ENCODE measurements at regions not wholly inside any gene's neighbourhood (a gene's known extent, or its start where the extent isn't known, plus 50 kb on each side); places are given as distances from the start of the nearest gene placed in this dataset.
"Not testable (repeated sequence)": the region's sequence is repeated elsewhere in the genome, so short reads cannot be mapped to it uniquely, and the experiment has no call there.

- no peaks in the 10 kb centered on the region for H3K27me3 ChIP-seq
- H3K9ac ChIP-seq, result no peak overlapping the region
- H3K27ac ChIP-seq, result no peak overlapping the region
- no peak overlapping the region for H3K4me3 ChIP-seq
- peaks cover 6 to 21% (median 11%) of the 10 kb centered on the region in 11 experiments; a peak in 19 of 22 replicates for H3K9me3 ChIP-seq (replicated peaks in 1 of 11)
- H3K4me1 ChIP-seq, result peaks cover 1 to 9% (median 8%) of the 10 kb centered on the region in 10 experiments; a peak in 19 of 20 replicates
- no peaks in the 10 kb centered on the region; a peak in 1 of 22 replicates for H4K20me1 ChIP-seq
- H3K36me3 ChIP-seq, result no peaks in the 10 kb centered on the region
- no peak for TF ChIP-seq Cebpa-rat (IDR thresholded peaks at IDR 0.05)
- no peak overlapping the region for H3K4me2 ChIP-seq
Measured at GRCh38 chr14:106522990-106523389, 996.6 kb downstream of the TMEM121 start.

DNA sequence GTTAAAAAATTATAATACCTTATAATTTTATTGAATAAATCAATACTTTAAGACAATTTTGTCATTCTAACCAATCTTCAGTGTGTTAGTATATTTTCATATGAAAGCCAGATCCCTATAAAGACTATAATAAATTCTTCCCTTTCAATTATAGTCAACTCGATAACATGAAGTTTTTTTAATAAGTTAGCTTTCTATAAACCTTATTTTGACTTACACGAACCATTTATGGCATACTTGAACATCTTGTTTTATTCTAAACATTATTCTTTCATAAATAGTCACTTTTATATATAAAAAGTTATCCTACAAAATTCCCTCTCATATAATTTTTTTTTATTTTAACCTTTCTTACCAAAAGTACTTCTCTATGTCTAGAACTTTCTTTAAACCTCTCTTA, 1002.3 kb downstream of the TMEM121 start:
- Histone ChIP-seq H3K9ac (no peak overlapping the region), H3K4me3 (no peak overlapping the region), H3K27ac (no peak overlapping the region), H3K4me1 (peaks cover 0 to 9% (median 0%) of the 10 kb centered on the region in 10 experiments; a peak in 2 of 20 replicates), H3K36me3 (no peaks in the 10 kb centered on the region), H3K9me3 (replicated peaks in 1 of 11) (peaks cover 18 to 44% (median 29%) of the 10 kb centered on the region in 11 experiments), H3K27me3 (no peaks in the 10 kb centered on the region), H3K4me2 (no peak overlapping the region), H4K20me1 (no peaks in the 10 kb centered on the region)
- no peak for TF ChIP-seq Cebpa-rat (IDR thresholded peaks at IDR 0.05)

- Histone ChIP-seq H3K36me3 (no peaks in the 10 kb centered on the region), H3K4me3 (no peak overlapping the region), H4K20me1 (no peaks in the 10 kb centered on the region), H3K4me2 (no peak overlapping the region), H3K9me3 (replicated peaks in 1 of 11) (peaks cover 14 to 37% (median 29%) of the 10 kb centered on the region in 11 experiments), H3K9ac (no peak overlapping the region), H3K27ac (no peak overlapping the region), H3K4me1 (peaks cover 0 to 9% (median 0%) of the 10 kb centered on the region in 10 experiments; a peak in 2 of 20 replicates), H3K27me3 (no peaks in the 10 kb centered on the region)
- no peak for TF ChIP-seq Cebpa-rat (IDR thresholded peaks at IDR 0.05)
Measured at GRCh38 chr14:106530031-106530422, 1003.6 kb downstream of the TMEM121 start.

GRCh38 chr14:106530423-106531107, 1004.2 kb downstream of the TMEM121 start:
- TF ChIP-seq Cebpa-rat (IDR thresholded peaks at IDR 0.05), result no peak
- Histone ChIP-seq H3K27ac (no peak overlapping the region), H3K27me3 (no peaks in the 10 kb centered on the region), H3K9me3 (replicated peaks in 1 of 11) (peaks cover 14 to 32% (median 25%) of the 10 kb centered on the region in 11 experiments), H3K36me3 (no peaks in the 10 kb centered on the region), H3K4me1 (peaks cover 0 to 9% (median 0%) of the 10 kb centered on the region in 10 experiments; a peak in 2 of 20 replicates), H3K4me2 (no peak overlapping the region), H3K9ac (no peak overlapping the region), H4K20me1 (no peaks in the 10 kb centered on the region), H3K4me3 (no peak overlapping the region)

DNA sequence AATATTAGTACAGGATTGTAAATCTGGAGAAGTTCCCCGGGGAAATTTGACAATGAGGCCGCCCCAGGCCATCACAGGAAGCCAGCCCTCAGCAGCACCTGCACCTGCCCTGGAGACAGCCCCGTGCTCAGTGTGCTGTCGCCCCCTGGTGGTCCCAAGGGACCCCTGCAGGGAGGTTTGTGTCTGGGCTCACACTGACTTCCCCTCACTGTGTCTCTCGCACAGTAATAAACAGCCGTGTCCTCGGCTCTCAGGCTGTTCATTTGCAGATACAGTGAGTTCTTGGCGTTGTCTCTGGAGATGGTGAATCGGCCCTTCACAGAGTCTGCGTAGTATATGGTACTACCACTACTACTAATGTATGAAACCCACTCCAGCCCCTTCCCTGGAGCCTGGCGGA, 1011.2 kb downstream of the TMEM121 start:
- H3K9ac ChIP-seq; H4K20me1 ChIP-seq; H3K36me3 ChIP-seq; H3K4me3 ChIP-seq; H3K27me3 ChIP-seq; H3K9me3 ChIP-seq (replicated peaks in 1 of 11); H3K27ac ChIP-seq: not testable (repeated sequence)
- peak overlapping the region in 5 of 11 experiments; percentile 23 to 45 (median 41); a peak in 5 of 22 replicates for H3K4me2 ChIP-seq
- peaks cover 0 to 31% (median 8%) of the 10 kb centered on the region in 10 experiments; a peak in 10 of 20 replicates for H3K4me1 ChIP-seq

GRCh38 chr14:106538201-106538600, 1011.8 kb downstream of the TMEM121 start:
- H3K4me2 ChIP-seq, result peak overlapping the region in 6 of 11 experiments; percentile 13 to 45 (median 32); a peak in 8 of 22 replicates
- peaks cover 0 to 26% (median 8%) of the 10 kb centered on the region in 10 experiments; a peak in 10 of 20 replicates for H3K4me1 ChIP-seq
- no peak overlapping the region for H3K4me3 ChIP-seq
- H3K9me3 ChIP-seq (replicated peaks in 1 of 11), result no peaks in the 10 kb centered on the region
- no peaks in the 10 kb centered on the region for H3K36me3 ChIP-seq
- H3K27ac ChIP-seq, result no peak overlapping the region
- no peaks in the 10 kb centered on the region for H4K20me1 ChIP-seq
- H3K9ac ChIP-seq, result no peak overlapping the region
- no peak for TF ChIP-seq Cebpa-rat (IDR thresholded peaks at IDR 0.05)
- no peaks in the 10 kb centered on the region for H3K27me3 ChIP-seq

DNA sequence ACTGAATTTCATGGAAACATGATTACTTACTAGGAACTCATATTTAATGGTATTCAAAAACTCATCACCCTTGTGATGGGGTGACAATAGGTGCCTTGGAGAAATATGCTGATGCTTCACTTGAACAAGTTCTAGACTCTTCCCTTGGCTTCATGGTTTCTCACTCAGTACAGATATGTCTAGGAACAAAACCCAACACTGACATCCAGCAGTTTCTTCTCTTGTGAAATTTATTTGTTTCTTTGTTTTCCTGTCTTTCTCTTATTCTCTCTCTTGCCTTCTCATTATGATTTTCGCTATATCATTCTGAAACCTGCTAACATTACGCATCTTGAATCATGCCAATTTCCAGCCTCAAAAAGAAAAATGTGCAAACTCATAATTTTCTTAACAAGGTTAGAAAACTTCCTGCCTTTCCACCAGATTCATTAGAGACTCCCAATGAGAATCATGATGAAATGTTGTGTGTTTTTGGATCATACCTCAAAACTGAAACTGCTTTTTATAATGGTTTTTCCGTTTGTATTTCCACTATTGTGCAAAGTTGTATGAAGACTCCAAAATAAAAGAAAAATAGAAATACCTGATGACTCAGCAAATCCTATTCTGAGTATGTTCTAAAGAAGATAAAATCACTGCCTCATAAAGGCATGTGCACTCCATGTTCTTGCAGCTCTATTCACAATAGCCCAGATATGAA, 1021.5 kb downstream of the TMEM121 start:
- H3K27ac ChIP-seq, result no peak overlapping the region
- H3K4me1 ChIP-seq, result peaks cover 0 to 6% (median 0%) of the 10 kb centered on the region in 10 experiments; a peak in 1 of 20 replicates
- H3K9ac ChIP-seq, result no peak overlapping the region
- no peak overlapping the region for H3K4me2 ChIP-seq
- H4K20me1 ChIP-seq, result no peaks in the 10 kb centered on the region
- no peaks in the 10 kb centered on the region for H3K36me3 ChIP-seq
- no peak overlapping the region for H3K4me3 ChIP-seq
- H3K27me3 ChIP-seq, result no peaks in the 10 kb centered on the region
- 0 out of 22 replicates have a peak, but pooled peaks cover 0 to 5% (median 0%) of the 10 kb centered on the region in 11 experiments for H3K9me3 ChIP-seq (replicated peaks in 1 of 11)
- no peak for TF ChIP-seq Cebpa-rat (IDR thresholded peaks at IDR 0.05)

GRCh38 chr14:106549064-106549463, 1022.7 kb downstream of the TMEM121 start:
- H3K36me3 ChIP-seq, result no peaks in the 10 kb centered on the region
- 0 out of 22 replicates have a peak, but pooled peaks cover 0 to 5% (median 0%) of the 10 kb centered on the region in 11 experiments for H3K9me3 ChIP-seq (replicated peaks in 1 of 11)
- H3K27ac ChIP-seq, result no peak overlapping the region

GRCh38 chr14:106551265-106551664, 1024.9 kb downstream of the TMEM121 start:
- Histone ChIP-seq H3K4me1 (peaks cover 0 to 6% (median 0%) of the 10 kb centered on the region in 10 experiments; a peak in 1 of 20 replicates), H3K9ac (no peak overlapping the region), H3K36me3 (no peaks in the 10 kb centered on the region), H3K4me2 (no peak overlapping the region), H3K27ac (no peak overlapping the region), H4K20me1 (no peaks in the 10 kb centered on the region), H3K9me3 (replicated peaks in 1 of 11) (0 out of 22 replicates have a peak, but pooled peaks cover 0 to 5% (median 0%) of the 10 kb centered on the region in 11 experiments), H3K4me3 (no peak overlapping the region), H3K27me3 (no peaks in the 10 kb centered on the region)
- no peak for TF ChIP-seq Cebpa-rat (IDR thresholded peaks at IDR 0.05)

More at GRCh38 chr14:106549064-106549463, 1022.7 kb downstream of the TMEM121 start:
- Histone ChIP-seq H3K4me3 (no peak overlapping the region), H3K4me2 (no peak overlapping the region), H3K4me1 (peaks cover 0 to 6% (median 0%) of the 10 kb centered on the region in 10 experiments; a peak in 1 of 20 replicates), H3K27me3 (no peaks in the 10 kb centered on the region), H3K9ac (no peak overlapping the region), H4K20me1 (no peaks in the 10 kb centered on the region)
- no peak for TF ChIP-seq Cebpa-rat (IDR thresholded peaks at IDR 0.05)

GRCh38 chr14:106556211-106556610, 1029.8 kb downstream of the TMEM121 start:
- not testable (repeated sequence) for H4K20me1 ChIP-seq; H3K27me3 ChIP-seq; H3K4me3 ChIP-seq; H3K9ac ChIP-seq; H3K9me3 ChIP-seq (replicated peaks in 1 of 11); H3K36me3 ChIP-seq; H3K4me1 ChIP-seq; H3K4me2 ChIP-seq; H3K27ac ChIP-seq

Measured in BLaER1 treated with 17β-estradiol and CSF1 and Interleukin-3, amounts not matched to agents 10 nM and 100 nM (cell line).